HG03460 (cell line): ENCODE measurements at regions not wholly inside any gene's neighbourhood (a gene's known extent, or its start where the extent isn't known, plus 50 kb on each side); places are given as distances from the start of the nearest gene placed in this dataset.

Experiments
- ATAC-seq: cut with Tn5 transposase; IDR thresholded peaks from one replicate; pipeline ENCODE4 v1.9.1; 2021; ENCODE audit not compliant: unreplicated experiment

GRCh38 chr2:152814475-152815030 lies 96.1 kb downstream of the ARL6IP6 start:
- ATAC-seq = no peak

GRCh38 chr2:152813351-152813750 lies 94.9 kb downstream of the ARL6IP6 start:
- no peak for ATAC-seq
